GM12878 (cell line): ENCODE measurements at regions not wholly inside any gene's neighbourhood (a gene's known extent, or its start where the extent isn't known, plus 50 kb on each side); places are given as distances from the start of the nearest gene placed in this dataset.

Source experiments
- ATAC-seq: fragments of 200-7000 bp; cut with Tn5 transposase; 3 replicates; pipeline ENCODE4 v1.9.1; 2020; ENCODE audit warnings: mild to moderate bottlenecking, moderate library complexity
- BruUV-seq: library from RNA; stranded (reverse); fragments of 400-500 nt; replicated peaks from 2 replicates; lab custom pipeline; 2021; lab: Mats Ljungman, UMichigan
- CTCF ChIA-PET: fragments of 300-600 bp; sonication (Branson Sonifier 250); formaldehyde crosslinking; extraction: SDS; loops from one replicate; lab custom pipeline; 2021; ENCODE audit warnings: inconsistent platforms; lab: Yijun Ruan, JAX
- POLR2A ChIA-PET: fragments of 350-600 bp; formaldehyde crosslinking; extraction: SDS; loops from one replicate; lab custom pipeline; 2021; ENCODE audit warnings: inconsistent platforms; lab: Charles Lee
- RAD21 ChIA-PET: fragments of 300-600 bp; sonication (Branson Sonifier 250); formaldehyde crosslinking; loops from one replicate; lab custom pipeline; 2023; ENCODE audit warnings: antibody characterized with exemption; ENCODE audit not compliant: unreplicated experiment; lab: Charles Lee
- SMC1A ChIA-PET: fragments of 300-600 bp; sonication (Branson Sonifier 250); formaldehyde crosslinking; loops from one replicate; lab custom pipeline; 2023; ENCODE audit not compliant: unreplicated experiment, uncharacterized antibody; lab: Charles Lee
- DNase-seq: peaks from one replicate; pipeline ENCODE4 v3.0.0-alpha.2; 2011; ENCODE audit warnings: low read depth, low spot score
- FAIRE-seq: peaks from 3 replicates; lab custom pipeline; 2011; peaks lifted over from hg19 to GRCh38; lab: Jason Lieb, UNC
- H2AFZ ChIP-seq: 2 replicates; pipeline ENCODE4 v1.6.0; 2011; ENCODE audit warnings: low read depth, low read length, control low read depth; ENCODE audit not compliant: control insufficient read depth
- H3K27ac ChIP-seq: 2 replicates; pipeline ENCODE4 v1.5.1; 2011; ENCODE audit warnings: control low read depth; ENCODE audit not compliant: control insufficient read depth, insufficient read depth
- H3K27me3 ChIP-seq, 2 experiments: replicated peaks in 1 of 2; 2 replicates each; pipeline versions ENCODE4 v1.6.0 to v1.6.1; 2011; ENCODE audit warnings: low read length in 1 of 2; ENCODE audit not compliant: control insufficient read depth in 2 of 2, insufficient read depth in 2 of 2
- H3K36me3 ChIP-seq, 2 experiments: 2 replicates each; pipeline ENCODE4 v1.5.1; 2011; ENCODE audit warnings: low read length in 1 of 2; ENCODE audit not compliant: control insufficient read depth in 2 of 2, insufficient read depth in 2 of 2
- H3K4me1 ChIP-seq: 2 replicates; pipeline ENCODE4 v1.6.1; 2011; ENCODE audit warnings: mild to moderate bottlenecking, low read length, moderate library complexity, mixed read lengths; ENCODE audit not compliant: control insufficient read depth, insufficient read depth
- H3K4me2 ChIP-seq: 2 replicates; pipeline ENCODE4 v1.6.0; 2011; ENCODE audit warnings: control low read depth; ENCODE audit not compliant: control insufficient read depth, insufficient read depth
- H3K4me3 ChIP-seq: fragments of 200-600 bp; sonication (generic); 2 replicates; pipeline ENCODE4 v1.5.1; 2016
- H3K79me2 ChIP-seq: 2 replicates; pipeline ENCODE4 v1.6.0; 2011; ENCODE audit warnings: low read length; ENCODE audit not compliant: control insufficient read depth, insufficient read depth
- H3K9ac ChIP-seq: 2 replicates; pipeline ENCODE4 v1.8.0; 2011; ENCODE audit warnings: low read length, control low read depth, mixed read lengths; ENCODE audit not compliant: control insufficient read depth, insufficient read depth
- H3K9me3 ChIP-seq: replicated peaks from 3 replicates; pipeline ENCODE4 v1.5.1; 2011; ENCODE audit warnings: mild to moderate bottlenecking, low read length; ENCODE audit not compliant: control insufficient read depth, insufficient read depth
- H4K20me1 ChIP-seq: 2 replicates; pipeline ENCODE4 v1.6.0; 2011; ENCODE audit not compliant: control insufficient read depth, insufficient read depth
- ATF3 ChIP-seq: IDR thresholded peaks from 2 replicates; pipeline ENCODE4 v1.6.1; 2011; ENCODE audit warnings: low read depth, mild to moderate bottlenecking, low read length, moderate library complexity, borderline replicate concordance; ENCODE audit errors: extremely low read depth
- BCLAF1 ChIP-seq: fragments of 450-650 bp; IDR thresholded peaks from 2 replicates; pipeline ENCODE4 v1.6.1; 2017; ENCODE audit warnings: antibody characterized with exemption, mild to moderate bottlenecking, moderate library complexity
- BRCA1 ChIP-seq: IDR thresholded peaks from 2 replicates; pipeline ENCODE4 v1.6.1; 2011; ENCODE audit warnings: low read depth, low read length, improper control_type of control experiment
- CREB1 ChIP-seq: IDR thresholded peaks from 2 replicates; pipeline ENCODE4 v1.6.1; 2012; ENCODE audit warnings: low read depth, mild to moderate bottlenecking, inconsistent platforms
- CREM ChIP-seq: IDR thresholded peaks from 2 replicates; pipeline ENCODE4 v1.6.1; 2014; ENCODE audit warnings: antibody characterized with exemption, low read depth
- IRF4 ChIP-seq: IDR thresholded peaks from 2 replicates; pipeline ENCODE4 v1.6.1; 2011; ENCODE audit warnings: low read depth, low read length
- IRF5 ChIP-seq: fragments of 450-650 bp; IDR thresholded peaks from 2 replicates; pipeline ENCODE4 v1.6.1; 2017; ENCODE audit warnings: borderline replicate concordance
- JUNB ChIP-seq: IDR thresholded peaks from 2 replicates; pipeline ENCODE4 v1.6.1; 2016; ENCODE audit warnings: antibody characterized with exemption, mild to moderate bottlenecking
- MXI1 ChIP-seq: fragments of 150-350 bp; IDR thresholded peaks from 2 replicates; pipeline ENCODE4 v1.6.1; 2011; ENCODE audit warnings: low read depth, mild to moderate bottlenecking, inconsistent platforms, low read length, improper control_type of control experiment
- MYC ChIP-seq: IDR thresholded peaks from 2 replicates; pipeline ENCODE4 v1.6.1; 2011; ENCODE audit warnings: mild to moderate bottlenecking, low read length, moderate library complexity, inconsistent platforms; ENCODE audit not compliant: insufficient read depth, insufficient replicate concordance, insufficient read length, severe bottlenecking
- NR2C2 ChIP-seq: IDR thresholded peaks from 2 replicates; pipeline ENCODE4 v1.6.1; 2011; ENCODE audit warnings: borderline replicate concordance, low read depth; ENCODE audit not compliant: control insufficient read depth, insufficient read length
- POLR2AphosphoS2 ChIP-seq: IDR thresholded peaks from 2 replicates; pipeline ENCODE4 v1.6.1; 2011; ENCODE audit warnings: low read depth, mild to moderate bottlenecking, low read length, improper control_type of control experiment, moderate library complexity
- RBBP5 ChIP-seq: fragments of 200-600 bp; sonication (generic); conservative IDR thresholded peaks from 2 replicates; pipeline ENCODE4 v1.6.1; 2016
- RFX5 ChIP-seq: IDR thresholded peaks from 2 replicates; pipeline ENCODE4 v1.6.1; 2011; ENCODE audit warnings: low read depth, low read length, improper control_type of control experiment
- SRF ChIP-seq, 2 experiments: IDR thresholded peaks; 2 replicates each; pipeline ENCODE4 v1.6.1; 2011; ENCODE audit warnings: low read depth in 2 of 2, low read length in 2 of 2, mild to moderate bottlenecking in 1 of 2, moderate library complexity in 1 of 2
- ZBTB11 ChIP-seq: fragments of 450-650 bp; formaldehyde crosslinking; IDR thresholded peaks from 2 replicates; pipeline ENCODE4 v1.5.0; 2022; ENCODE audit warnings: mild to moderate bottlenecking, missing genetic modification characterization
- ZNF207 ChIP-seq: fragments of 450-650 bp; IDR thresholded peaks from 2 replicates; pipeline ENCODE4 v1.6.1; 2014; ENCODE audit warnings: antibody characterized with exemption, mild to moderate bottlenecking, borderline replicate concordance
- ZSCAN29 ChIP-seq: fragments of 450-650 bp; IDR thresholded peaks from 2 replicates; pipeline ENCODE4 v1.6.1; 2017; ENCODE audit warnings: mild to moderate bottlenecking, moderate library complexity
- WGBS: methylation state at CpG from one replicate; pipeline ENCODE4 v1.1.6; 2016; ENCODE audit warnings: low lambda C conversion rate; ENCODE audit not compliant: insufficient replicate concordance, insufficient coverage; ENCODE audit errors: missing lambda C conversion rate; 5-methylcytosine and 5-hydroxymethylcytosine counted together
- in situ Hi-C: fragments of 300-500 bp; cut with MboI; formaldehyde crosslinking; loops from 9 replicates; pipeline ENCODE4 v1.14.3; 2018; ENCODE audit warnings: mixed read lengths
- intact Hi-C: fragments of 100-400 bp; cut with micrococcal nuclease; formaldehyde crosslinking; loops from one replicate; pipeline ENCODE4 v1.14.2; 2022; ENCODE audit not compliant: unreplicated experiment

- TF ChIP-seq BRCA1 (no peak), ZBTB11 (CRISPR knock-in tag) (no peak), IRF5 (no peak), ATF3 (no peak), RBBP5 (no peak), CREB1 (no peak), JUNB (no peak), RFX5 (no peak), IRF4 (no peak)
These were observed 111.4 kb upstream of the USP29 start (continued) for GRCh38 chr19:57008432-57008831.

- in situ Hi-C loops (no loop called here), intact Hi-C loops (no loop called here)
- no peaks in the 10 kb centered on the region; the same call in 2 of the 3 replicates for H3K9me3 ChIP-seq
- TF ChIP-seq SRF (IDR thresholded peaks at IDR 0.05; ENCODE audit: low read depth in 2 of 2, low read length in 2 of 2) (no peak), POLR2AphosphoS2 (no peak), NR2C2 (no peak), MXI1 (no peak), BCLAF1 (no peak), ZSCAN29 (no peak), CREM (no peak), MYC (no peak), ZNF207 (no peak)
These were observed 109.2 kb upstream of the USP29 start for GRCh38 chr19:57010541-57010940.

More at GRCh38 chr19:57010541-57010940, 109.2 kb upstream of the USP29 start:
- Histone ChIP-seq H3K79me2 (no peaks in the 10 kb centered on the region), H3K27me3 (no peaks in the 10 kb centered on the region), H2AFZ (no peak overlapping the region), H3K27ac (no peak overlapping the region), H3K4me3 (no peak overlapping the region), H3K36me3 (no peaks in the 10 kb centered on the region), H3K9ac (no peak overlapping the region), H4K20me1 (no peaks in the 10 kb centered on the region), H3K4me1 (no peaks in the 10 kb centered on the region), H3K4me2 (no peak overlapping the region)
- BruUV-seq = no TSS peak
- FAIRE-seq (no peak), ATAC-seq (no peak), DNase-seq (no peak)
- ChIA-PET CTCF (no interaction called here), POLR2A (no interaction called here), SMC1A (no interaction called here), RAD21 (no interaction called here)
- WGBS = 60% methylated on average over 15 of the region's 16 CpGs
